ENCODE measurements at regions not wholly inside any gene's neighbourhood (a gene's known extent, or its start where the extent isn't known, plus 50 kb on each side); places are given as distances from the start of the nearest gene placed in this dataset.
"Not testable (repeated sequence)": the region's sequence is repeated elsewhere in the genome, so short reads cannot be mapped to it uniquely, and the experiment has no call there.

DNA sequence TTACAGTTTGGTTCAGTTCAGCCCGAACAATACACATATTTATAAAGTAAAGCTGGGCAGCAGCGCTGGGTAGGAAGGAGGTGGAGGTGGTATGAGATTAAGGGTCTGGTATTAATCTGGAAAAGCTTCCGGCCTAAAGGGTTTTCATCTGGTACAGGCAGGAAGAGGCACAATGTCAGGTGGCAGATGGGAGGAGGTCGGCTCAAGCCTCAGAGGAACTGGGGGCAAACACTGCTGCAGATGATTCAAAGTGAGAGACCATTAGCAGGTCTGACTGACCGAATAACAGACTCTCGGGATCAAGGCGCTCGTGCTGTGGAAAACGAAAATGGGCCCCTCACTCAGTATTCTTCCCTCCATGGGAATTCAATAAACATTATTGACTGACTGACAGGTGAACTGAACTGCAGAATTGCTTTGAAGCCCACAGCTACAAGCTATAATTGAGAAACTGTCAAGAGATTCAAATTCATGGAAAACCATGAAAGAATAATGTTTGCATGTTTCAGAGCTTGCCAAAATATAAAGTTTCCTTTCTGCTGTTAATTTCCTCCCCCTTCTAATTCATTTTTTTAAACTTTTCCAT lies 75.3 kb downstream of the TMEM167A start:
- no peak for DNase-seq

DNA sequence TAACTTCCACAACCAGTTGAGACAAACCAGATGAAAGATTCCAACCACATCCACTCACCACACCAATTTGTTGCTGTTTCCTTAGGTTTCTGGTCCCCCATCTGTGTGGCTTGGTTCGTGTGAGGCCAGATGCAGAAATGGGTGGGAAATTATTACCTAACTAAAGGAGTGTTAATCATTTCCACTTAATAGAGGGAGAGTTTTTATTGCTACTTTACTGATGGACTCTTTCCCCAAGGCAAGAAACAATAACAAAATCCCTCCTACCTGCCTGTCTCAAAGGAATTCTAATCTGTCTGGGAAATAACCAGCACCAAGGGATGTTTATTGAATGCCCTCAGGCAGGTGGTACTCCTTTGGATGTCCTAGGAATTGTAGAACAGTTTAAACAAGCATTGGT lies 76.3 kb downstream of the TMEM167A start:
- DNase-seq = no peak

DNA sequence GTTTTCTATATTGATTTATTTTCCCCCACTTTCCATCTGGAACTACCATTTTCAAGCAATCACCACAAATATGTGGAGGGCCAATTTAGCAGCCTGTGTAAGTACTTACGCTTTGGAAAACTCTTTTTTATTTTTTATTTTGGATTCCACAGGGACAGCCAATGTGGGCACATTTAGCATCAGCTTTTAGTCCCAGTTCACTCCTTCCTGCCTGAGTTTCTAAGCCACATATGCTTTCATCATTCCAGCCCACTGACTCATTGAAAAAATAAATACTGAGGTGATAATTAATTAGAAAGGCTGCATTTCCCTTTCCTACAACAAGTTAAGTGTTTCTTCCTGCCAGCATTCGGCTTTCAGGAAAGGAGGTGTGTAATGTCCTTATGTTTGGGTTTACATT lies 76.8 kb downstream of the TMEM167A start:
- DNase-seq = no peak

DNA sequence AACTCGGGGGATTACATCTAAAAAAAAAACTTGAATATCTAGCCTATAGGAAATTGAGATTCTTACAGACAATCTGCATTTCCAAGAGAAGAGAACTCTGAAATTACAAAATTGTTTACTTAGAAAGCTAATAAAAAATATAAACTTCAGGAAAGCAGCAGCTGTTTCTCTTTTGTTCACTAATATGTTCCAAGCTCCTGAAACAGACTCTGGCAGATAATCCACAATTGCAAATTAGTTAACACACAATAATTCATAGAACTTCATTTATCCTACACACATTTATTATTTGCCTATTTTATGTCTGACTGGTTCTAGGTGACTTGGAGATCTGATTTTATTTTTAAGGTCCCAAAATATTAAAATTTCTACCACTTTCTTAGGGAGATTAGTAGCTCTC lies 83.8 kb downstream of the TMEM167A start:
- DNase-seq = no peak

DNA sequence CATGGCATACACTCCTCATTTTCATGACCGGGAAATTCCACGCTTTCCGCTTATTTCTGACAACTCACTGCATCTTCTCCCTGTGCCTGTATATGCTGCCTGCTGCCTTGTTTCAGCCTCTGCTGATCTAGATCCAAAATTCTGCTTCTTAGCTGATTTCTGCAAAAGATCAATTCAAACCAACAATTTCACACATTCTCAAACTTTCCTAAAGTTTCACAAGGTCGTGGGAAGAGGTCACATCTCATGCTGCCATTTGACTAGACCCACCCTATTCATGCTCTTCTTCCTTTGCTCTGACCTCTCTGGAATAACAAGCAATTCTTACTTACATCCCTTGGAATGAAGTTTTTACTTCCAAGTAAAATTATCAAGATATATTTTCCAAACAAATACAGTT lies 84.5 kb downstream of the TMEM167A start:
- DNase-seq = no peak

DNA sequence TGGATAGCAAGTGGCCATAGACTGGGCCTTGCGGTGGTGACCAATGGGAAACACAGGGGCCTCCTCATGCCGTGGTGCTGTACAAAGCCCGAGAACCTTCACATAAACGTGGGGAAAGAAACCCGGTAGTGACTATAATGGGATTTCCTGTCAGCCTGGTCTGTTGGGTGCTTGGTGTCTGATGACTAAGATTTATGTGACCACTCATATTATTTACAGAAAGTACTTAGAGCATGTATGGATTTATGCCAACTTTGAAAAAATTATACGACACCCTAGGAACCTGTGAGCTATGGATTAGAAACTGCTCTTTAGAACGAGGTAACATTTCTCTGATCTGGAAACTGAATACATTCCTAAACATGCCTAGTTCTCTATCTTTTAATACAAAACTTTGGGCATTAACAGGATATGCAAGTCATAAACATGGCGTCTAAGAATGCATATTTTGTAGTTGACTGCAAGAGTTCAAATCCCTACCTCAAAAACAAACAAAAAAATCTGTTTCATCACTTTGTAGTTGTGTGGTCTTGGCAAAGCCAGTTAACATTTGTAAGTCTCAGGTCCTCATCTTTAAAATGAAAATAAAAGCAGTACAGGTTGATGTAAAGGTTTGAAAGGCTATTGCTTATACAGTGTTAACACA lies 85.4 kb downstream of the TMEM167A start:
- no peak for DNase-seq

DNA sequence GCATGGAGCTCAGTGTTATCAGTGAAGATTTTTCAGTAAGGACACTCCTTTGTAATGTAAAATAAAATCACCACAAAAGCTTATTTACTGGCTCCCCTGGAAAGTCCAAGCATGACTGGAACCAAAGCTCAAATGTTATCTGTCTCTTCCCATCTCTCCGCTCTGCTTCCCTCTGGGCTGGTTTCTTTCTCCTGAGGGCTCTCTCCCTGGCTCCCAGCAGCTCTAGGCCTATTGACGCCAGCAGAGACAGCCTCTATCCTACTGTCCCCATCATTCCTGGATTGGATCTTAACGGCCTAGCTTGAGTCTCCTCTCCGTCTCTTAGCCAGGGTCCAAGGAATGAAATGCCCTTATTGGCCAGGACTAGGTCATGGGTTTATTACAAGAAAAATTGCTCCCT lies 86.1 kb downstream of the TMEM167A start:
- no peak for DNase-seq

DNA sequence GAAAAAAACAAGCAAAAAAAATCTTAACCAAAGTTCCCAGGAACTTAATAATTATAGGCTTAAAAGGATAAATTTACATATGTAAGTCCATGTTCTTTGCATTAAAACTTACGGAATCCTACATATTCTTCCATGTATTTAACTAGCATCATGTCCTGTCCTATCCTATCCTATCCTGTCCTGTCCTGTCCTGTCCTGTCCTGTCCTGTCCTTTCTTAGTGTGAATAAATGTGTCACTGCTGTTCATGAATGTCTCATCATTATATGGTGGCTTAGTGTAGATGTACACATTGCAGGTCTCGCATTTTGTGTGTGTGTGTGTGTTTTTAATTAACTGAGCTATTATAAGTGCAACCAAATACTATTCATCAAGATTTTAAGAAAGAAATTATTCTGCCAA lies 90.0 kb downstream of the TMEM167A start:
- DNase-seq = no peak

DNA sequence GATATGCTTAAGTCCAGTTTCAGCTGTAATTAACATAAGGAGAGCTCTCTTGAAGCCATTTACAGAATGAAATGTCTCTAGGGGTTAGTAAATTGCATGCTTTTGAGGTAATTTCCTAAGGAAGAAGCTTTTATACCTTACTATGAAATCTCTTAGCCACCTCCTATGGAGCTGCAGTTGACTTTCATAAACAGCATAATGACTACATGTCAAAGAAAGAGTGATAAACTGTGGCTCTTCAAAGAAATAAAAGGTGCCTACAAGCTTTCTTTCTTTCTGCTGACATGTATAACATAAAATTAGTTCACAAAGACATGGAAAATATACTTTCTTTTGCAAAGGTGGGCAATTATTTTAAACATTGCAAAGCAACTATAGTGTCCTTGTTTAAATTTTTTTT lies 90.8 kb downstream of the TMEM167A start:
- no peak for DNase-seq

DNA sequence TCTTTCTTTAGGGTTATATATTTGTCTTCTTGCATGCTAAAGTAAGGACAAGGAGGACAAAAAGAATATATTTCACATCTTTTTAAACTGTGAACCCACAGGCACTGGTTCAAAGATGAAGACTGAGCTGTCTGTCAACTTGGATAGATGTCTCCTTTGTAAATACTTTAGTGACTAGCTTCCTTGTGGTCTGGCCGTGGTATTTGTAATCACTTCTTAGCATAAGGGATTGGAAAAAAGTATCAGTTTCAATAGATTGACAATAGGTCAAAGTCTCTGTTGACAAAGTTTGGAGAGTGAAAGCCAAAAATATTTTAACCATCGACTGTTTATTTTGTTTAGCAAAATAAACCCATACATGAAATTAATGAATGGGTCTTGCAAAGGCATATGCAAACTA lies 91.4 kb downstream of the TMEM167A start:
- DNase-seq = no peak

DNA sequence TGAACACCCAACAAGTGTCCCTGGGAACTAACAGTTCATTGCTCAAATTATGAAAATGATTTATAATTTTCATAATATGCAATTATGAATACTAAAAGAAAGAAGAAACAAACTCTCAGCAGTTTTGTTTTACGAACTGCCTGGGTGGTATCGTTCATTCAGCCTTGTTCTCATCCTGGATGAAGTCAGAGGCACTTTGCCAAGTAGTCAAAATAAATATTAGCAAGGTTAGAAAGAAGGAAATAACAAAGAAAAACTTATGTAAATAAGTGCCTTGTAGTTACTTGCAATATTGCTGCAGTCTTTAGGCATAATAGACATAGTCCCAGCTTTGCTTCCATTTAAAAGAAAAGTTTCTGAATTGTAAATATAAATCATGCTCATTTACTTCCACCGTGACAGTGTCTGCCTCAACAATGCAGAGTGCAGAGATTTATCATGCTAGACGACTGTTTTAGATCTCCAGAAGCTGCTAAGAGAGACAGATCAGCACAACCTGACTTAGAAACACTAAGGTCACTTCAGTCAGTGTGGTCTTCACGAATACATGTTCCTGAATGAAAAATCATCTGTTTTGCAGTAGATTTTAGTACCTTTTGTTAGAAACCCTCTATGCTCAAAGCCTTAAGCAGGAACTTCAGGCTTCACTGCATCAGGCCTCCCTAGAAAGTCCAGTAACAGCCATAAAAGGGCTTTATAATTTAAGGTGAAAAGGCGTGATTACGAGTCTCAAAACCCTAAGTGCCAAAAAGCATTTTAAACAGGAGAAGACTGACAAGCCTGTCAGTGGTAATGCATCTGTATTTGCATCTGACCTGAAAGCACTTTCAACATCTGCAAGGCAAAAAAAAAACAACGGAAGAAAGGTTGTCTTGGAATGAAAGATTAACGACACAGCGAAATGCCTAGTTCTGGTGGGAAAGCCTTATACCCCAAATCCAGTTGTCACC lies 92.1 kb downstream of the TMEM167A start:
- no peak for DNase-seq

DNA sequence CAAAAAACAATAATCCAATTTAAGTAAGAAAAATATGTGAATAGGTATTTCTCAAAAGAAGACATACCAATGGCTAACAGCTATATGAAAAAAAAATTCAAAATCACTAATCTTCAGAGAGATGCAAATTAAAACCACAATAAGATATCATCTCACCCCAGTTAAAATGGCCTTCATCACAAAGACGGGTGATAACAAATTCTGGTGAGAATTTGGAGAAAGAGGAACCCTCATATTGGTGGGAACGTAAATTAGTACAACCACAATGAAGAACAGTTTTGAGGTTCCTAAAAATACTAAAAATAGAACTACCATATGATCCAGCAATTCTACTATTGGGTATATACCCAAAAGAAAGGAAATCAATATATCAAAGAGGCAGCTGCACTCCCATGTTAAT lies 94.3 kb downstream of the TMEM167A start:
- no peak for DNase-seq

DNA sequence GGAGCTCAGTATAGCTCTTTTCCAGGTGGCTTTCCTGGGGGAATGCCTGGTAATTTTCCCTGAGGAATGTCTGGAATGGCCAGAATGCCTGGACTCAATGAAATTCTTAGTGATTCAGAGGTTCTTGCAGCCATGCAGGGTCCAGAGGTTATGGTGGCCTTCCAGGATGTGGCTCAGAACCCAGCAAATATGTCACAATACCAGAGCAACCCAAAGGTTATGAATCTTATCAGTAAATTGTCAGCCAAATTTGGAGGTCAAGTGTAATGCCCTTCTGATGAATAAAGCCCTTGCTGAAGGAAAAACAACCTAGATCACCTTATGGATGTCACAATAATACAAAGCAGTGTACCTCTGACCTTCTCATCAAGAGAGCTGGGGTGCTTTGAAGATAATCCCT lies 100.3 kb downstream of the TMEM167A start:
- not testable (repeated sequence) for DNase-seq

DNA sequence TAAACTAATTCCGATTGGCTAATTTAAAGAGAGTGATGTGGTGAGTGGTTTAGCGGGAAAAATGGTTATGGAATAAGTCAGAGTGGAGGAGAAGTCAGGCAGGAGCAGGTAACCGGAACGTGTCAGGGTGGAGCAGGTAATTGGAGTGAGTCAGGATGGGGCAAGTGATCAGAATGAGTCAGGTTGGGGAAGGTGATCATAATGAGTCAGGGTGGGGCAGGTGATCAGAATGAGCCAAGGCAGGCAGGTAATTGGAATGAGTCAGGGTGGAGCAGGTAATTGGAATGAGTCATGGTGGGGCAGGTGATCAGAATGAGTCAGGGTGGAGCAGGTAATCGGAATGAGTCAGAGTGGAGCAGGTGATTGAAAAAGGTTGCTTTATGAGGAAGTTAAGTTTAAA lies 101.4 kb downstream of the TMEM167A start:
- DNase-seq = no peak

DNA sequence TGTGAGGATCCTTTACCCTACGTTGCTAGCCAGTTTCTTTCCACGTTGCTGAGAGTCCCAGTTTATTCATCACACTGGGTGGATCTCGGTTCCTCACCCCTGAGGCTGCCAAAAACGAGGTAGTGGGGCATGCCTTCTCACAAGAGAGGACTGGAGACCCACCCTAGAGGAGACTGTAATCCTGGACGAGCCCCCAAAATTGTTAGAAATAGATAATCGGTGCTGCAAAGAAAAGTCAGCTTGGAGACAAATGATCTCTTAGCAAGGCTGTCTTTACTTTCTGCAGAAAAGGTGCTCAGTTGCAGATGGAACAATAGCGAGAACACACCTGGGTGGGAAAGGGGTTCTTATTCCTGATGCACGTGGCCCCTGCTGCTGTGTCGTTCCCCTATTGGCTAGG lies 101.8 kb downstream of the TMEM167A start:
- DNase-seq = no peak

DNA sequence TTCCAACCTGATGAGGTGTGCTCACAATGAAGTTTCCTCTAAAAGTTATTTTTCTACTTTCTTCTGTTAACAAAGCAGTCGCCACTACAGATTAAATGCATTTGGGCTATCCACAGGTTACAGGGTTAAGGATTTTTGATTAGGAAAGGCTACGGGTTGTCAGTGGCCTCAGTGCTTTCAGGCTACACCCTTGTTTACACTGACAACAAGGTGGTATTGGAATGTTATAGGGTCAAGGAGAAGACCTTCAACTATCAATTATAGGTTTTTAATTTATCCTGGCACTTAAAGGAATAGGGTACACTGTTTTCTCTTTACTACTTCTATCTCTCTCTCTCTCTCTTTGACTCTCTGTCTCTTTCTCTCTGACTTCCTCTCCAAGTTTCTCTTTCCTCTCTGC lies 102.8 kb downstream of the TMEM167A start:
- not testable (repeated sequence) for DNase-seq

DNA sequence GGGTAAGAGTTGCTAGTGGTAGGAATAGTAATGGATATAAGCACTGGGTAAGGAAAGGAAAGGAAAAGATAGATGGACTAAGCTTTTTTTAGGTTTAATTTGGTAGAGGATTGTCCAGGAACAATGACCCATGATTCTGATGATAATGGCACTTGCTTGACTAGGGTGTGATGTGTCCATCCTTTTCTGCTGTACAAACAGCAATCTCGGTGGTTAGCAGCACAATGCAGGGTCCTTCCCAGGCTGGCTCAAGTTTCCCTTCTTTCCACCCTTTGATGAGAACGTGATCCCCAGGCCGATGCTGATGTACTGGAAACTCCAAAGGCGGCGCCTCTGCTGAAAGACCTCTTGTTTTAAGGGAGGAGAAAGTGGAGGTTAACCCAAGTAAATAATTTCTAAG lies 105.3 kb downstream of the TMEM167A start:
- DNase-seq = no peak

DNA sequence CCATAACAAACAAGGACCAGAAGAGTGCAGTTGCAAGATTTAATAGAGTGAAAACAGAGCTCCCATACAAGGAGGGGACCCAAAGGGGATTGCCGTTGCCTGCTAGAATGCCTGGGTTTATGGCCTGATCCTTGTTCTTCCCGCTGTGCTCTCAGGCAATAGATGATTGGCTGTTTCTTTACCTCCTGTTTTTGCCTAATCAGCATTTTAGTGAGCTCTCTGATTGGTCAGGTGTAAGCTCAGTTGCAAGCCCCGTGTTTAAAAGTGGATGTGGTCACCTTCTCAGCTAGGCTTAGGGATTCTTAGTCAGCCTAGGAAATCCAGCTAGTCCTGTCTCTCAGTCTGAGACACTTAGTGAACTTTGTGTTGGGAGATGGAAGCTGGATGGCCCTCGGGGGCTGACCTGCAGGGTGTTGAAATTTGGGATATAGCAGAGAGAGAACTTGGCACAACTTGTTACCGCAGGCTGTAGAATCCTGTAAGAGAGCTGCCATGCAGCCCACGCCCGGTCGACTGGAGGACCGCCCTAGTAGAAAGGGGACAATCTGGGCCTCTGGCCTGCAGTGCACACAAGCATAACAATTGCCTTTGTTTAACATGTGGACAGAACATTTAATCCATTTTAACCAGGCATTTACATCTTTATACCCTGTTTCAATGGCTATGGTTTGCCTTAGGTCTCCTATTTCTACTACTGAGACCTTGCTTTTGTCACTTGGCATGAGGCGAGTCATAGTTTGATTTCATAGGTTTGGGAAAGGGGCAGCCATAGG lies 106.0 kb downstream of the TMEM167A start:
- not testable (repeated sequence) for DNase-seq

DNA sequence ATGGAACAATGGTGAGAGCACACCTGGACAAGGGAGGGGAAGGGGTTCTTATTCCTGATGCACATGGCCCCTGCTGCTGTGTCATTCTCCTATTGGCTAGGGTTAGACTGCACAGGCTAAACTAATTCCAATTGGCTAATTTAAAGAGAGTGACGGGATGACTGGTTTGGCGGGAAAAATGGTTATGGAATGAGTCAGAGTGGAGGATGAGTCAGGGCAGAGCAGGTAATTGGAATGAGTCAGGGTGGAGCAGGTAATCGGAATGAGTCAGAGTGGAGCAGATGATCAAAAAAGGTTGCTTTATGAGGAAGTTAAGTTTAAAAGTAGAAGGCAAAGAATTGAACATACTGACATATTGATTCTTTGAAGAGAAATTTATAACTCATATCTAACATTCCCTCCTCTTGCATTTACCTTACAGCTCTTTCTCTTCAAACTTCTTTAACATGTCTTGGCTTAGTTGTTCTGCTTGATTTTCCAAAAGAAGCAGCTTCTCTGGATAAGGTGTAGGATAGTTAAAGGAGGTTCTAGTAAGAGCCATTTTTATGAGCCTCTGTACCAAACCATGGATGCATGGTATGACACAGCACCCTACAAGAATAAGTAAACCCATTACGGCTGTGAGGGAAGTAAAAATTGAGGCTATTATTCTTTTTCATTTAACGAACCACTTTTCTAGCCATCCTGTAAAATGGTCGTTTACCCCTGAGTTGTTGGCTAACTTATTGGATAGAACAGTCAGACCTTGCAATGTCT lies 107.8 kb downstream of the TMEM167A start:
- DNase-seq = not testable (repeated sequence)

DNA sequence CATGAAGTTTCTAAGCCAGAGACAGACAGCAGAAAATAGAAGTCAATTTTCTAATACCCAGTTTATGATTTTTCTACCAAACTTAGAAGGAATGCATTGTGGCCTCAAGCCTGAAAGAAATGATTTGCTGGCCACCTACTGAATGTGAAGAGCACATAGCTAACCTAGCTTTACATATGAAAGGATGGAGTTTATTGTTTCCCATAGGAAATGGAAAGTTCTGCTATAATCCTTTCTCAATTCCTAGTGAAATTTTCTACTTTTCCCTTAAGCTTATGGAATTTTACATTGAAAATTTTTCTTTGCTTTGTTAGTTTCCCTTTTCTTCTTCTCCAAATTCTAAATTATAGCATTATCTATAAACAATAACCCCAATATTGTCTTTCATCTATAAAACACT lies 110.1 kb downstream of the TMEM167A start:
- DNase-seq = no peak

DNA sequence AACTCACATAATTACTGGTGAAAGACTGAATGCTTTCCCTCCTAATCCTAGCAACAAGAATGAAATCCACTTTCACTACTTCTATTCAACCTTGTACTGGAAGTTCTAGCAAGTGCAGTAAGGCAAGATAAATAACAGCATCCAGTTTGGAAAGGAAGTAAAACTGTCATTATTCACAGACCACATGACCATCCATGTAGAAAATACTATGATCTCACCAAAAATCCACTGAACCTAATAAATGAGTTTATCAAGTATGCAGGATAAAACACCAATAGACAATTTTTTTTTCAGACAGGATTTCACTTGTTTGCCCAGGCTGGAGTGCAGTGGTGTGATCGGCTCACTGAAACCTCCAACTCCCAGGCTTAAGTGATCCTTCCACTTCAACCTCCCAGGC lies 117.7 kb downstream of the TMEM167A start:
- no peak for DNase-seq

DNA sequence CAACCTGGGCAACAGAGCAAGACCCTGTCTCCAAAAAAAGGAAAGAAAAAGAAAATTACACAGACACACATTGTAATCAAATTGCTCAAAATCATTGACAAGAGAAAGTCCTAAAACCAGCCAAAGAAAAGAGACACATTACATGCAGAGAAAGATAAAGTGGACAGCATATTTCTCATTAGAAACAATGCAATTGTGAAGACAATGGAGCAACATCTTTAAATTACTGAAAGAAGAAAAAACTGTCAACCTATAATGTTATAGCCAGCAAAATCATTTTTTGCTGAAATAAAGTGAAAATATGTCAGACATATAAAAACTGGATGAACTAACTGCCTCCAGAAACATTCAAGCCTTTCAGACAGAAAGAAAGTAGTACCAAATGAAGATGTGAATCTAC lies 120.6 kb downstream of the TMEM167A start:
- no peak for DNase-seq

DNA sequence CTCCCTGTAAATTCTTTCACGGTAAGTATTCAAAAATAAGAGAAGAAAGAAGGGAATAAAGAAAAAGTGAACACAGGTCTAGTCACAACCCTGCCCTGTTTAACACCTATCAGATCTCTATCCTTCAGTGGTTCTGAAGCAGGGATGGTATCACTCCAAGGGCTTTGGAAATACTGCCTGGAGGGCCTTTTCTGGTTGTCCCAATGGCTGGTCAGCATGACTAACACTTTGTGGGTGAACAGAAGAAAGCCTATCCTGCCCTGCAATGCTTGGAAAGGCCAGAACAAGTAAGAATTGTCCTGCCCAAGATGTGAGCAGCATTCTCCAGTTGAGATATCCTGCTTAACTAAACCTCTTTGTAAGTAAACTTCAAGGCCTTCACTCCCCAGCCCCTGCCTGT lies 124.9 kb downstream of the TMEM167A start:
- DNase-seq = no peak
